Stomach (tissue), 4 donors: ENCODE measurements at regions not wholly inside any gene's neighbourhood (a gene's known extent, or its start where the extent isn't known, plus 50 kb on each side); places are given as distances from the start of the nearest gene placed in this dataset.

Experiments used
- EP300 ChIP-seq: sonication (generic); formaldehyde crosslinking; IDR thresholded peaks from one replicate; pipeline ENCODE4 v1.6.1; 2017; ENCODE audit warnings: antibody characterized with exemption
- POLR2A ChIP-seq, 4 donors: fragments of 450-650 bp; IDR thresholded peaks; one replicate each; pipeline ENCODE4 v1.6.1; 2016; ENCODE audit warnings: antibody characterized with exemption in 4 of 4, control low read depth in 2 of 4, mild to moderate bottlenecking in 1 of 4, moderate library complexity in 1 of 4
- POLR2AphosphoS5 ChIP-seq, 3 donors: sonication (generic); formaldehyde crosslinking; IDR thresholded peaks; one replicate each; pipeline ENCODE4 v1.6.1; 2016; ENCODE audit warnings: antibody characterized with exemption in 3 of 3
- TF ChIP-seq, protein P1 (sequence below), 7 experiments: fragments of 450-650 bp in 4 of 7; fragments of 200-600 bp in 3 of 7; sonication (generic) in 3 of 7; IDR thresholded peaks; one replicate each; pipeline ENCODE4 v1.5.1; 2016 to 2019; ENCODE audit warnings: antibody characterized with exemption in 7 of 7, control low read depth in 2 of 7, mild to moderate bottlenecking in 1 of 7

DNA sequence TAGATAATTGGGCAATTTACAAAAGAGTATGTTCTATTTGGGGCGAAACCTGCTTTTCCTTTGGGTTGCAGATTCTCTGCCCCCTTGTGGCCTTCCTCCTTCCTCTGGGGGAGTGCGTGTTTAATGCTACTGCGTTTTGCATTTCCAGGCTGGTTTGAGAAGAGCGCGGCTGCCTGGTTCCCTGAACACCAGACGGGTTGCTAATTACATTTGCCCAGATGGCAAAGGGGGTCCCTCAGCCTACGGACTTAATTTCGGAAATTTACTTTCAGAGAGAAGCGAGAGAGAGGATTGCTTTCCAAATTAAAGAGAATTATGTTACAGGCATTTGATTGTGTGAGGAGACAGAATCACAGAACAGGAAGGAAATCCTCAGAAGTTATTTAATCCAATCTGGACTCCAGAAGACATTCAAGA lies 91.9 kb upstream of the JAZF1 start:
- no peak for TF ChIP-seq EP300
- no peak for TF ChIP-seq POLR2AphosphoS5 (IDR thresholded peaks at IDR 0.05)
- TF ChIP-seq, protein P1, sequence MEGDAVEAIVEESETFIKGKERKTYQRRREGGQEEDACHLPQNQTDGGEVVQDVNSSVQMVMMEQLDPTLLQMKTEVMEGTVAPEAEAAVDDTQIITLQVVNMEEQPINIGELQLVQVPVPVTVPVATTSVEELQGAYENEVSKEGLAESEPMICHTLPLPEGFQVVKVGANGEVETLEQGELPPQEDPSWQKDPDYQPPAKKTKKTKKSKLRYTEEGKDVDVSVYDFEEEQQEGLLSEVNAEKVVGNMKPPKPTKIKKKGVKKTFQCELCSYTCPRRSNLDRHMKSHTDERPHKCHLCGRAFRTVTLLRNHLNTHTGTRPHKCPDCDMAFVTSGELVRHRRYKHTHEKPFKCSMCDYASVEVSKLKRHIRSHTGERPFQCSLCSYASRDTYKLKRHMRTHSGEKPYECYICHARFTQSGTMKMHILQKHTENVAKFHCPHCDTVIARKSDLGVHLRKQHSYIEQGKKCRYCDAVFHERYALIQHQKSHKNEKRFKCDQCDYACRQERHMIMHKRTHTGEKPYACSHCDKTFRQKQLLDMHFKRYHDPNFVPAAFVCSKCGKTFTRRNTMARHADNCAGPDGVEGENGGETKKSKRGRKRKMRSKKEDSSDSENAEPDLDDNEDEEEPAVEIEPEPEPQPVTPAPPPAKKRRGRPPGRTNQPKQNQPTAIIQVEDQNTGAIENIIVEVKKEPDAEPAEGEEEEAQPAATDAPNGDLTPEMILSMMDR (IDR thresholded peaks at IDR 0.05): peak in 5 of 7 experiments; percentile 21 to 50 (median 45)
- TF ChIP-seq POLR2A (IDR thresholded peaks at IDR 0.05): no peak
